Neural progenitor cell (in vitro differentiated cells): ENCODE measurements at regions not wholly inside any gene's neighbourhood (a gene's known extent, or its start where the extent isn't known, plus 50 kb on each side); places are given as distances from the start of the nearest gene placed in this dataset.

Experiments used
- DNase-seq: peaks from one replicate; pipeline ENCODE4 v3.0.0-alpha.2; 2016; ENCODE audit warnings: low spot score
- H2AFZ ChIP-seq: fragments of 200-600 bp; sonication (generic); replicated peaks from 2 replicates; pipeline ENCODE4 v1.6.1; 2016; ENCODE audit warnings: antibody characterized with exemption
- H3F3A ChIP-seq: fragments of 200-600 bp; sonication (generic); 2 replicates; pipeline ENCODE4 v1.6.1; 2016; ENCODE audit warnings: antibody characterized with exemption, low read depth
- H3K27ac ChIP-seq: fragments of 200-600 bp; sonication (generic); 2 replicates; pipeline ENCODE4 v1.5.1; 2016; ENCODE audit warnings: mild to moderate bottlenecking
- H3K27me3 ChIP-seq: fragments of 200-600 bp; sonication (generic); 2 replicates; pipeline ENCODE4 v1.6.1; 2016; ENCODE audit warnings: mild to moderate bottlenecking, moderate library complexity
- H3K36me3 ChIP-seq: fragments of 200-600 bp; sonication (generic); 2 replicates; pipeline ENCODE4 v1.5.1; 2016
- H3K4me1 ChIP-seq: fragments of 200-600 bp; sonication (generic); 2 replicates; pipeline ENCODE4 v1.6.1; 2016; ENCODE audit warnings: mixed run types
- H3K4me2 ChIP-seq: fragments of 200-600 bp; sonication (generic); 2 replicates; pipeline ENCODE4 v1.6.1; 2016
- H3K4me3 ChIP-seq: fragments of 200-600 bp; sonication (generic); 2 replicates; pipeline ENCODE4 v1.5.1; 2016
- H3K79me2 ChIP-seq: fragments of 200-600 bp; sonication (generic); 2 replicates; pipeline ENCODE4 v1.6.1; 2016; ENCODE audit warnings: low read depth
- H3K9ac ChIP-seq: fragments of 200-600 bp; sonication (generic); 2 replicates; pipeline ENCODE4 v1.6.1; 2016
- H3K9me3 ChIP-seq: fragments of 200-600 bp; sonication (generic); 2 replicates; pipeline ENCODE4 v1.5.1; 2016; ENCODE audit warnings: low read depth
- H4K20me1 ChIP-seq: fragments of 200-600 bp; sonication (generic); 2 replicates; pipeline ENCODE4 v1.6.1; 2016; ENCODE audit warnings: low read depth
- H3K27ac Mint-ChIP-seq: 3 replicates; pipeline ENCODE4 v1.8.0; 2021; ENCODE audit warnings: mixed read lengths
- H3K27me3 Mint-ChIP-seq: 2 replicates; pipeline ENCODE4 v1.8.0; 2022; ENCODE audit warnings: low read depth, mild to moderate bottlenecking, inconsistent platforms, moderate library complexity, mixed read lengths; ENCODE audit not compliant: insufficient read depth
- H3K36me3 Mint-ChIP-seq: 3 replicates; pipeline ENCODE4 v1.8.0; 2021; ENCODE audit warnings: mixed read lengths
- H3K4me1 Mint-ChIP-seq: 3 replicates; pipeline ENCODE4 v1.8.0; 2021; ENCODE audit warnings: mixed read lengths
- H3K4me3 Mint-ChIP-seq: 3 replicates; pipeline ENCODE4 v1.8.0; 2021; ENCODE audit warnings: mild to moderate bottlenecking, moderate library complexity, mixed read lengths
- H3K9me3 Mint-ChIP-seq: 3 replicates; pipeline ENCODE4 v1.8.0; 2020; ENCODE audit warnings: mixed read lengths
- EZH2 ChIP-seq: fragments of 200-600 bp; sonication (generic); IDR thresholded peaks from 2 replicates; pipeline ENCODE4 v1.6.1; 2017; ENCODE audit warnings: antibody characterized with exemption, mild to moderate bottlenecking, moderate library complexity
- EZH2phosphoT487 ChIP-seq: fragments of 200-600 bp; sonication (generic); IDR thresholded peaks from 2 replicates; pipeline ENCODE4 v1.6.1; 2017; ENCODE audit warnings: antibody characterized with exemption
- TF ChIP-seq, protein P1 (sequence below): fragments of 200-600 bp; sonication (generic); IDR thresholded peaks from 2 replicates; pipeline ENCODE4 v1.5.1; 2017; ENCODE audit warnings: antibody characterized with exemption, mild to moderate bottlenecking

DNA sequence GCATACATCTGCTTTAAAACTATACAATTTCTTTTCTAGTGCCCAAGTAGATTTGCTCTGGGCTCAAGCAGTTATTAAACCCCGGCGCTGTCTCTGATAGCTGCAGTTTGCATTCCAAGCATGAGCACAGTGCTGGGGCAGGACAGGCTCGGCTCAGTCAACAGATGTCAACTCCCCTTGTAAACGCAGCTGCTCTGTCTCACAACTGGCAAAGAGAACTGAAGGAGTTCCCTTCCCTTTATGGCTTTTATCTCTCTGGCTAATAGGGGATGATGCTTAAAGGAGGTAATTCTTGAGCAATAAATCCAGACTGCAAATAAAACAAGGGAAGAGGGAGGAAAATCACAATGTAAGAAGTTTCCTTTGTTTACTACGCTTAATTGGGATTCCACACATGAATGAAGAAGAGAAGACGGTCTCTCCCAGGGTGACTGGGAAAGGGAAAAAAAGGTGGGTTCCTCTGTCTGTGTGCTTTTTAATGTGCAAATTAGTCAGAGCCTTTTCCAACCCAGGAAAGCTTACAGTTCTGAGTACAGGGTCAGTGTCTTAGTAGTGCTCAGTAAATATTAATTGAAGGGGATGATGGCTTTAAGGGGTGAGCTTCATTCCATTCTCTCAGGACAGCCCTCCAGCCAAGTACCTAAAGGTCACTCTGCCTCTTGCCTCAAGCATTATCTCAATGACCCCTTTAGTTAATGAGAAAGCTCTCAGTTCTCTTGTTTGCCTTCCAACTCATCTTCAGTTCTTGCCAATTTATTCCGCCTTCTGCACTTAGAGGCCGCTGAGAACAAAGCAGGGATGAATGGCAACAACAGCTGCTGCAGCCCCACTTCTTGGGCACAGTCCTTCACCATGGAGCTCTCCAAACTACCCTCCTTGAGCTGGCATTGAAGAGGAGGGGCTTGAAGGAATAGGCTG lies 155.7 kb upstream of the JADE1 start:
- H3K4me2 ChIP-seq = peak overlapping the region; percentile 71

DNA sequence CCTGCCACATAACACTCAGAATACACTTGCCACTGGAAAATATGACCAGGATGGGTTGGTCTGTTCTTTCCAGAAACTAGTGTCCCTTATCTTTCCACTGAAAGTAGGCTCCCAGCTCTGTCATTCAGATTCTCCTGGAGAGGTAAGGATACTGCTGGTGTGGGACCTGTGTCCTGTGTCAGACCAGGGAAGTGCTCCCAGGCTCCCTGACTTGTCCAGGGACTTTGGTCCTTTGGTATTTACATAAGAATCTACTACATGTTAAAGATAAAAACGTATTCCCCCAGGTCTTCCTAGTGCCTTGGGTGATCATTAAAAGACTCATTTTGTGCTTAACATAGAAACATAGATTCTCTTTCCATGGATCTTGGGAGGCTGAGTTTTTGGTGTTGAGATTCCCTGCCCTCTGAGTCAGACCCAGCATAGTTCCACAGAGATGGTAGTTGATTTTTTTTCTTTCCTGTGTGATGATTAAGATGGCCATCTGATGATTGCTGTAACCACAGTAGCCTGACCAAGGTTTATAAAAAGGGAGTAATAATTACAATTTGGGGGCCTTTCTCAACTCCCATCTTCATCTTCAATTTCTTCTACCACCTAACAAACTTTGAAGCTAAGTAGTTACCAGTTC lies 159.8 kb upstream of the JADE1 start:
- H3K4me3 ChIP-seq = no peak overlapping the region
- Mint-ChIP-seq H3K9me3 (peaks cover 8% of the 10 kb centered on the region), H3K36me3 (no peaks in the 10 kb centered on the region), H3K27me3 (peaks cover 2% of the 10 kb centered on the region), H3K27ac (no peak overlapping the region), H3K4me3 (no peak overlapping the region), H3K4me1 (peaks cover 12% of the 10 kb centered on the region)
- TF ChIP-seq EZH2 (no peak), EZH2phosphoT487 (no peak)
- TF ChIP-seq, protein P1, sequence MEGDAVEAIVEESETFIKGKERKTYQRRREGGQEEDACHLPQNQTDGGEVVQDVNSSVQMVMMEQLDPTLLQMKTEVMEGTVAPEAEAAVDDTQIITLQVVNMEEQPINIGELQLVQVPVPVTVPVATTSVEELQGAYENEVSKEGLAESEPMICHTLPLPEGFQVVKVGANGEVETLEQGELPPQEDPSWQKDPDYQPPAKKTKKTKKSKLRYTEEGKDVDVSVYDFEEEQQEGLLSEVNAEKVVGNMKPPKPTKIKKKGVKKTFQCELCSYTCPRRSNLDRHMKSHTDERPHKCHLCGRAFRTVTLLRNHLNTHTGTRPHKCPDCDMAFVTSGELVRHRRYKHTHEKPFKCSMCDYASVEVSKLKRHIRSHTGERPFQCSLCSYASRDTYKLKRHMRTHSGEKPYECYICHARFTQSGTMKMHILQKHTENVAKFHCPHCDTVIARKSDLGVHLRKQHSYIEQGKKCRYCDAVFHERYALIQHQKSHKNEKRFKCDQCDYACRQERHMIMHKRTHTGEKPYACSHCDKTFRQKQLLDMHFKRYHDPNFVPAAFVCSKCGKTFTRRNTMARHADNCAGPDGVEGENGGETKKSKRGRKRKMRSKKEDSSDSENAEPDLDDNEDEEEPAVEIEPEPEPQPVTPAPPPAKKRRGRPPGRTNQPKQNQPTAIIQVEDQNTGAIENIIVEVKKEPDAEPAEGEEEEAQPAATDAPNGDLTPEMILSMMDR = no peak
- no peaks in the 10 kb centered on the region for H3K27me3 ChIP-seq
- H3K27ac ChIP-seq = no peak overlapping the region
- peaks cover 24% of the 10 kb centered on the region for H3K4me1 ChIP-seq
- H4K20me1 ChIP-seq = no peaks in the 10 kb centered on the region
- H3K79me2 ChIP-seq = no peaks in the 10 kb centered on the region
- H3K9me3 ChIP-seq = peaks cover 1% of the 10 kb centered on the region
- H3K9ac ChIP-seq = no peak overlapping the region
- H3K36me3 ChIP-seq = no peaks in the 10 kb centered on the region
- H3F3A ChIP-seq = peaks cover 28% of the 10 kb centered on the region
- no peak overlapping the region for H2AFZ ChIP-seq
- H3K4me2 ChIP-seq = no peak overlapping the region
- DNase-seq = no peak

More for the DNA sequence above, 155.7 kb upstream of the JADE1 start:
- Histone ChIP-seq H3K27me3 (no peaks in the 10 kb centered on the region), H4K20me1 (no peaks in the 10 kb centered on the region), H3K27ac (peak overlapping the region; percentile 98), H3K9ac (no peak overlapping the region), H3K36me3 (no peaks in the 10 kb centered on the region), H3F3A (peaks cover 36% of the 10 kb centered on the region), H3K9me3 (peaks cover 11% of the 10 kb centered on the region), H3K4me3 (peak overlapping the region; percentile 19), H3K79me2 (no peaks in the 10 kb centered on the region), H2AFZ (no peak overlapping the region), H3K4me1 (peaks cover 24% of the 10 kb centered on the region)
- peaks cover 12% of the 10 kb centered on the region for H3K4me1 Mint-ChIP-seq
- peaks cover 11% of the 10 kb centered on the region for H3K9me3 Mint-ChIP-seq
- TF ChIP-seq, protein P1 = no peak
- no peak for TF ChIP-seq EZH2
- peak; percentile 96 for TF ChIP-seq EZH2phosphoT487
- DNase-seq = peak; percentile 87
- peak overlapping the region; percentile 30 for H3K4me3 Mint-ChIP-seq
- peaks cover 5% of the 10 kb centered on the region for H3K27me3 Mint-ChIP-seq
- H3K36me3 Mint-ChIP-seq = no peaks in the 10 kb centered on the region
- peak overlapping the region; percentile 72 for H3K27ac Mint-ChIP-seq

DNA sequence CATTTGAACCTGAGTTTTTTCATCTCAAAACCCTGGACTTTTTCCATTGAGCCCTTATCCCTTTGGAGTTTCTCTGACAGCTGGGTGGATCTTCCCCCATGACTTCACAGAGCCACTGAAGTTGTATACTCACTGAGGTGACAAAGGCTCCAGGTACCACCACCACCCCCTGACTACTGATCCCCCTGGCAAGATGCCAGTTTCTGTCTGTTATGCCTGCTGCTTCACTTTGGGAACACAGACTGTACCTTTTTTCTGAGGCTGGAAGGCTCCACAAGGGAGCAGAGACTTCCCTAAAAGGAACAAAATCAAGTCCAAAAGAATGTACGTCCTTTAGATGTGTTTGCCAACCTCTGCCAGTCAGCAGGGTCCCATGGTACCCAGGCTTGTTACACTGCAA lies 160.3 kb upstream of the JADE1 start:
- no peaks in the 10 kb centered on the region for H4K20me1 ChIP-seq
- H3K27me3 ChIP-seq = no peaks in the 10 kb centered on the region
- peaks cover 19% of the 10 kb centered on the region for H3K4me1 ChIP-seq
- no peak overlapping the region for H3K4me3 ChIP-seq
- TF ChIP-seq, protein P1 = no peak
- no peak for TF ChIP-seq EZH2phosphoT487
- no peak for TF ChIP-seq EZH2
- H3K36me3 ChIP-seq = no peaks in the 10 kb centered on the region
- DNase-seq = no peak
- no peak overlapping the region for H3K9ac ChIP-seq
- peaks cover 10% of the 10 kb centered on the region for H3K4me1 Mint-ChIP-seq
- no peak overlapping the region for H3K4me2 ChIP-seq
- H3K36me3 Mint-ChIP-seq = no peaks in the 10 kb centered on the region
- H3K27me3 Mint-ChIP-seq = peaks cover 2% of the 10 kb centered on the region
- H3K4me3 Mint-ChIP-seq = no peak overlapping the region
- H3K9me3 Mint-ChIP-seq = peaks cover 3% of the 10 kb centered on the region
- H3K9me3 ChIP-seq = no peaks in the 10 kb centered on the region
- H3K27ac ChIP-seq = no peak overlapping the region
- H2AFZ ChIP-seq = no peak overlapping the region
- no peak overlapping the region for H3K27ac Mint-ChIP-seq
- no peaks in the 10 kb centered on the region for H3K79me2 ChIP-seq
- peaks cover 23% of the 10 kb centered on the region for H3F3A ChIP-seq
